GM18951 (cell line): ENCODE measurements at regions not wholly inside any gene's neighbourhood (a gene's known extent, or its start where the extent isn't known, plus 50 kb on each side); places are given as distances from the start of the nearest gene placed in this dataset.

ENCODE experiments used
- POLR2A ChIP-seq: IDR thresholded peaks from 4 replicates; pipeline ENCODE4 v1.6.1; 2011; ENCODE audit warnings: mild to moderate bottlenecking; ENCODE audit not compliant: insufficient read length, insufficient read depth; ENCODE audit errors: extremely low read depth
- in situ Hi-C: fragments of 300-500 bp; cut with MboI; formaldehyde crosslinking; loops from one replicate; pipeline ENCODE4 v1.12.0; 2022; ENCODE audit warnings: low sequenced_read_pairs, mixed read lengths, inconsistent platforms; ENCODE audit not compliant: unreplicated experiment

- in situ Hi-C loops, result no loop called here
- no peak for TF ChIP-seq POLR2A
Observed at GRCh38 chr13:59477011-59477410, 686.7 kb downstream of the DIAPH3 start.

GRCh38 chr13:59478908-59479307 is 684.8 kb downstream of the DIAPH3 start:
- in situ Hi-C loops, result no loop called here
- no peak for TF ChIP-seq POLR2A

- TF ChIP-seq POLR2A, result no peak
- in situ Hi-C loops, result no loop called here
Observed at GRCh38 chr13:59479629-59480028, 684.1 kb downstream of the DIAPH3 start.

- in situ Hi-C loops, result no loop called here
- TF ChIP-seq POLR2A, result no peak
Observed at GRCh38 chr13:59480396-59481259, 683.1 kb downstream of the DIAPH3 start.

- in situ Hi-C loops, result no loop called here
- no peak for TF ChIP-seq POLR2A
Observed at GRCh38 chr13:59483501-59484145, 680.1 kb downstream of the DIAPH3 start.

- TF ChIP-seq POLR2A, result no peak
- in situ Hi-C loops, result no loop called here
Observed at GRCh38 chr13:59487883-59488282, 675.8 kb downstream of the DIAPH3 start.

- in situ Hi-C loops, result no loop called here
- no peak for TF ChIP-seq POLR2A
Observed at GRCh38 chr13:59488436-59488835, 675.3 kb downstream of the DIAPH3 start.

GRCh38 chr13:59490651-59491050 is 673.1 kb downstream of the DIAPH3 start:
- in situ Hi-C loops, result no loop called here
- no peak for TF ChIP-seq POLR2A

GRCh38 chr13:59492030-59492636 is 671.6 kb downstream of the DIAPH3 start:
- in situ Hi-C loops, result no loop called here
- TF ChIP-seq POLR2A, result no peak

- no peak for TF ChIP-seq POLR2A
Observed at GRCh38 chr13:59493436-59493965, 670.2 kb downstream of the DIAPH3 start.

GRCh38 chr13:59494151-59494550 is 669.6 kb downstream of the DIAPH3 start:
- no peak for TF ChIP-seq POLR2A
- in situ Hi-C loops, result no loop called here

More at GRCh38 chr13:59493436-59493965, 670.2 kb downstream of the DIAPH3 start:
- in situ Hi-C loops, result no loop called here

GRCh38 chr13:59494560-59494970 is 669.2 kb downstream of the DIAPH3 start:
- in situ Hi-C loops, result no loop called here
- TF ChIP-seq POLR2A, result no peak

GRCh38 chr13:59495299-59495698 is 668.4 kb downstream of the DIAPH3 start:
- in situ Hi-C loops, result no loop called here

More at GRCh38 chr13:59495299-59495698, 668.4 kb downstream of the DIAPH3 start:
- TF ChIP-seq POLR2A, result no peak
